ENCODE measurements at regions not wholly inside any gene's neighbourhood (a gene's known extent, or its start where the extent isn't known, plus 50 kb on each side); places are given as distances from the start of the nearest gene placed in this dataset.
A peak's percentile ranks its signal among the peaks of the same experiment; 100 is the strongest.

DNA sequence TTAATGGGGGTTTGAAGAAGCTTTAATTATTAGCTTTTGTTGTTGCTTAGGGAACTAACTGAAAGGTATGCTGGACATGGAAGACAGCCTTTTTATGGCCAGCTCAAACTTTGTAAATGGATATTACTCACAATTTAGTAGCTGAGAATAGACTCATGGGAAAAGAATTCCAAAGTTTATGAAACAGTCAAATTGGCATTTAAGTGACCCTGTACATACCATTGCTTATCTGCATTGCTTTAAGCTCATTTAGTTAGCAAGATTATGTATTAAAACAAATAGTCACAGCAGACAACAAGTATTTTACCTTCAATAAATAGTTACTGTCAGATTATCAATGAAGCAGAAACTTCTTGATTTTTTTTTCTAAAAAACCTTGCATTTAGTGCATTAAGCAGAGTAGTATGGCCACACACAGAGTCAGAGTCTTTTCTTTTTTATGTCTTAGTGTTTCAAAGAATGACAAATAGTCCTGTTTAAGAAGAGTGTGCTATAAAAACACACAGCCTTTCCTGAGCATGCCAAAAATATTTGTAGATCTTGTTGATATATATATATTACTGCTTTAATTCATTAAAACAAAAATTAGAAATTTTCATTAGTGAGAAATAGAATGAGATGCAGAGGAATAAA lies 102.2 kb downstream of the TTC6 start (continued):
- TF ChIP-seq, protein P1, sequence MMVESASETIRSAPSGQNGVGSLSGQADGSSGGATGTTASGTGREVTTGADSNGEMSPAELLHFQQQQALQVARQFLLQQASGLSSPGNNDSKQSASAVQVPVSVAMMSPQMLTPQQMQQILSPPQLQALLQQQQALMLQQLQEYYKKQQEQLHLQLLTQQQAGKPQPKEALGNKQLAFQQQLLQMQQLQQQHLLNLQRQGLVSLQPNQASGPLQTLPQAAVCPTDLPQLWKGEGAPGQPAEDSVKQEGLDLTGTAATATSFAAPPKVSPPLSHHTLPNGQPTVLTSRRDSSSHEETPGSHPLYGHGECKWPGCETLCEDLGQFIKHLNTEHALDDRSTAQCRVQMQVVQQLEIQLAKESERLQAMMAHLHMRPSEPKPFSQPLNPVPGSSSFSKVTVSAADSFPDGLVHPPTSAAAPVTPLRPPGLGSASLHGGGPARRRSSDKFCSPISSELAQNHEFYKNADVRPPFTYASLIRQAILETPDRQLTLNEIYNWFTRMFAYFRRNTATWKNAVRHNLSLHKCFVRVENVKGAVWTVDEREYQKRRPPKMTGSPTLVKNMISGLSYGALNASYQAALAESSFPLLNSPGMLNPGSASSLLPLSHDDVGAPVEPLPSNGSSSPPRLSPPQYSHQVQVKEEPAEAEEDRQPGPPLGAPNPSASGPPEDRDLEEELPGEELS (CRISPR knock-in tag; IDR thresholded peaks at IDR 0.05) = peak; percentile 79
- TF ChIP-seq POGZ (CRISPR knock-in tag; IDR thresholded peaks at IDR 0.05) = peak; percentile 59; the same call in 1 of the 2 replicates
- no peak for TF ChIP-seq HOXD1 (CRISPR knock-in tag; IDR thresholded peaks at IDR 0.05)
- TF ChIP-seq, protein P2, sequence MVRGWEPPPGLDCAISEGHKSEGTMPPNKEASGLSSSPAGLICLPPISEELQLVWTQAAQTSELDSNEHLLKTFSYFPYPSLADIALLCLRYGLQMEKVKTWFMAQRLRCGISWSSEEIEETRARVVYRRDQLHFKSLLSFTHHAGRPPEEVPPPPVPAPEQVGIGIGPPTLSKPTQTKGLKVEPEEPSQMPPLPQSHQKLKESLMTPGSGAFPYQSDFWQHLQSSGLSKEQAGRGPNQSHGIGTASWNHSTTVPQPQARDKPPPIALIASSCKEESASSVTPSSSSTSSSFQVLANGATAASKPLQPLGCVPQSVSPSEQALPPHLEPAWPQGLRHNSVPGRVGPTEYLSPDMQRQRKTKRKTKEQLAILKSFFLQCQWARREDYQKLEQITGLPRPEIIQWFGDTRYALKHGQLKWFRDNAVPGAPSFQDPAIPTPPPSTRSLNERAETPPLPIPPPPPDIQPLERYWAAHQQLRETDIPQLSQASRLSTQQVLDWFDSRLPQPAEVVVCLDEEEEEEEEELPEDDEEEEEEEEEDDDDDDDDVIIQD (CRISPR knock-in tag; IDR thresholded peaks at IDR 0.05; ENCODE audit: low read depth) = peak; percentile 99
- no peak; the same call in 1 of the 2 replicates for TF ChIP-seq LCORL (IDR thresholded peaks at IDR 0.05)
- TF ChIP-seq LCORL (CRISPR knock-in tag; IDR thresholded peaks at IDR 0.05) = peak; percentile 33; the same call in 1 of the 2 replicates
- TF ChIP-seq KLF9 (CRISPR knock-in tag; IDR thresholded peaks at IDR 0.05; ENCODE audit: low read depth) = 0 out of 2 replicates have a peak, but pooled peaks have one; percentile 39
- TF ChIP-seq TCF7 (IDR thresholded peaks at IDR 0.05; ENCODE audit: low read depth) = 0 out of 2 replicates have a peak, but pooled peaks have one; percentile 11
- TF ChIP-seq, protein P3, sequence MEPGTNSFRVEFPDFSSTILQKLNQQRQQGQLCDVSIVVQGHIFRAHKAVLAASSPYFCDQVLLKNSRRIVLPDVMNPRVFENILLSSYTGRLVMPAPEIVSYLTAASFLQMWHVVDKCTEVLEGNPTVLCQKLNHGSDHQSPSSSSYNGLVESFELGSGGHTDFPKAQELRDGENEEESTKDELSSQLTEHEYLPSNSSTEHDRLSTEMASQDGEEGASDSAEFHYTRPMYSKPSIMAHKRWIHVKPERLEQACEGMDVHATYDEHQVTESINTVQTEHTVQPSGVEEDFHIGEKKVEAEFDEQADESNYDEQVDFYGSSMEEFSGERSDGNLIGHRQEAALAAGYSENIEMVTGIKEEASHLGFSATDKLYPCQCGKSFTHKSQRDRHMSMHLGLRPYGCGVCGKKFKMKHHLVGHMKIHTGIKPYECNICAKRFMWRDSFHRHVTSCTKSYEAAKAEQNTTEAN (CRISPR knock-in tag; conservative IDR thresholded peaks at IDR 0.05) = peak; percentile 61; the same call in 1 of the 2 replicates
- peak; percentile 81 for TF ChIP-seq PPARG (CRISPR knock-in tag; conservative IDR thresholded peaks at IDR 0.05)
- no peak for TF ChIP-seq SRSF9 (IDR thresholded peaks at IDR 0.05; ENCODE audit: borderline replicate concordance, insufficient read depth, low read depth, low read length, poor library complexity, severe bottlenecking)
- no peak for TF ChIP-seq CC2D1A (CRISPR knock-in tag; IDR thresholded peaks at IDR 0.05)
- TF ChIP-seq RFX1 (IDR thresholded peaks at IDR 0.05) = no peak
- TF ChIP-seq CEBPG (CRISPR knock-in tag; IDR thresholded peaks at IDR 0.05) = 0 out of 2 replicates have a peak, but pooled peaks have one; percentile 23
- no peak for TF ChIP-seq ZNF460 (CRISPR knock-in tag; IDR thresholded peaks at IDR 0.05; ENCODE audit: borderline replicate concordance)
- 0 out of 2 replicates have a peak, but pooled peaks have one; percentile 14 for TF ChIP-seq SIX1 (CRISPR knock-in tag; IDR thresholded peaks at IDR 0.05; ENCODE audit: borderline replicate concordance)
- TF ChIP-seq, protein P4, sequence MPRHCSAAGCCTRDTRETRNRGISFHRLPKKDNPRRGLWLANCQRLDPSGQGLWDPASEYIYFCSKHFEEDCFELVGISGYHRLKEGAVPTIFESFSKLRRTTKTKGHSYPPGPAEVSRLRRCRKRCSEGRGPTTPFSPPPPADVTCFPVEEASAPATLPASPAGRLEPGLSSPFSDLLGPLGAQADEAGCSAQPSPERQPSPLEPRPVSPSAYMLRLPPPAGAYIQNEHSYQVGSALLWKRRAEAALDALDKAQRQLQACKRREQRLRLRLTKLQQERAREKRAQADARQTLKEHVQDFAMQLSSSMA (CRISPR knock-in tag; IDR thresholded peaks at IDR 0.05) = no peak
- no peak for TF ChIP-seq MIER3 (CRISPR knock-in tag; IDR thresholded peaks at IDR 0.05; ENCODE audit: borderline replicate concordance)
- TF ChIP-seq MBD4 (IDR thresholded peaks at IDR 0.05; ENCODE audit: borderline replicate concordance, low read length) = peak; percentile 62; the same call in 1 of the 2 replicates
- TF ChIP-seq RARA (CRISPR knock-in tag; IDR thresholded peaks at IDR 0.05) = peak; percentile 95
- TF ChIP-seq NR2F6 (IDR thresholded peaks at IDR 0.05) = peak; percentile 44; the same call in 1 of the 2 replicates
- peak; percentile 74; the same call in 1 of the 2 replicates for TF ChIP-seq NR2F6 (CRISPR knock-in tag; IDR thresholded peaks at IDR 0.05)
- TF ChIP-seq, protein P5, sequence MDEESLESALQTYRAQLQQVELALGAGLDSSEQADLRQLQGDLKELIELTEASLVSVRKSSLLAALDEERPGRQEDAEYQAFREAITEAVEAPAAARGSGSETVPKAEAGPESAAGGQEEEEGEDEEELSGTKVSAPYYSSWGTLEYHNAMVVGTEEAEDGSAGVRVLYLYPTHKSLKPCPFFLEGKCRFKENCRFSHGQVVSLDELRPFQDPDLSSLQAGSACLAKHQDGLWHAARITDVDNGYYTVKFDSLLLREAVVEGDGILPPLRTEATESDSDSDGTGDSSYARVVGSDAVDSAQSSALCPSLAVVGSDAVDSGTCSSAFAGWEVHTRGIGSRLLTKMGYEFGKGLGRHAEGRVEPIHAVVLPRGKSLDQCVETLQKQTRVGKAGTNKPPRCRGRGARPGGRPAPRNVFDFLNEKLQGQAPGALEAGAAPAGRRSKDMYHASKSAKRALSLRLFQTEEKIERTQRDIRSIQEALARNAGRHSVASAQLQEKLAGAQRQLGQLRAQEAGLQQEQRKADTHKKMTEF (CRISPR knock-in tag; IDR thresholded peaks at IDR 0.05) = peak; percentile 59; the same call in 1 of the 2 replicates
- TF ChIP-seq HDAC2 (CRISPR knock-in tag; IDR thresholded peaks at IDR 0.05) = peak; percentile 36; the same call in 1 of the 2 replicates
